KMS-11 (cell line): ENCODE measurements at regions not wholly inside any gene's neighbourhood (a gene's known extent, or its start where the extent isn't known, plus 50 kb on each side); places are given as distances from the start of the nearest gene placed in this dataset.

Source experiments
- H2AFZ ChIP-seq: fragments of 200-600 bp; sonication (generic); 2 replicates; pipeline ENCODE4 v1.6.1; 2016; ENCODE audit warnings: antibody characterized with exemption, mixed run types, low read depth
- H3K27ac ChIP-seq: fragments of 200-600 bp; sonication (generic); 2 replicates; pipeline ENCODE4 v1.6.1; 2016; ENCODE audit warnings: mild to moderate bottlenecking, mixed run types
- H3K27me3 ChIP-seq: fragments of 200-600 bp; sonication (generic); 2 replicates; pipeline ENCODE4 v1.6.1; 2017; ENCODE audit warnings: mild to moderate bottlenecking, low read depth, mixed run types, moderate library complexity; ENCODE audit not compliant: insufficient read depth
- H3K36me3 ChIP-seq: fragments of 200-600 bp; sonication (generic); 2 replicates; pipeline ENCODE4 v1.6.1; 2017; ENCODE audit warnings: mild to moderate bottlenecking, mixed run types; ENCODE audit not compliant: insufficient read depth
- H3K4me1 ChIP-seq: fragments of 200-600 bp; sonication (generic); 2 replicates; pipeline ENCODE4 v1.6.1; 2016; ENCODE audit warnings: mild to moderate bottlenecking, low read depth, mixed run types; ENCODE audit not compliant: poor library complexity, severe bottlenecking
- H3K4me2 ChIP-seq: fragments of 200-600 bp; sonication (generic); 2 replicates; pipeline ENCODE4 v1.7.0; 2016; ENCODE audit warnings: mild to moderate bottlenecking, mixed run types
- H3K4me3 ChIP-seq: fragments of 200-600 bp; sonication (generic); IDR thresholded peaks from 2 replicates; pipeline ENCODE4 v1.6.1; 2017; ENCODE audit warnings: low read depth, low read length, mixed read lengths; ENCODE audit not compliant: insufficient read depth
- H3K79me2 ChIP-seq: fragments of 200-600 bp; sonication (generic); 2 replicates; pipeline ENCODE4 v1.6.1; 2016; ENCODE audit warnings: low read depth, mixed run types; ENCODE audit not compliant: insufficient read depth
- H3K9ac ChIP-seq: fragments of 200-600 bp; sonication (generic); 2 replicates; pipeline ENCODE4 v1.6.1; 2016; ENCODE audit warnings: mild to moderate bottlenecking, mixed run types
- H4K20me1 ChIP-seq: fragments of 200-600 bp; sonication (generic); 2 replicates; pipeline ENCODE4 v1.6.1; 2016; ENCODE audit warnings: mild to moderate bottlenecking, mixed run types; ENCODE audit not compliant: insufficient read depth
- CTCF ChIP-seq: fragments of 200-600 bp; sonication (generic); conservative IDR thresholded peaks from 2 replicates; pipeline ENCODE4 v1.6.1; 2017; ENCODE audit warnings: low read depth, mild to moderate bottlenecking, antibody characterized with exemption, low read length, moderate library complexity, mixed read lengths

GRCh38 chr3:80357761-80358160, 590.0 kb upstream of the ROBO1 start:
- Histone ChIP-seq H4K20me1 (no peaks in the 10 kb centered on the region), H3K4me2 (no peak overlapping the region), H3K27me3 (no peaks in the 10 kb centered on the region), H3K4me3 (no peak overlapping the region), H3K36me3 (no peaks in the 10 kb centered on the region), H3K9ac (no peak overlapping the region), H3K27ac (no peak overlapping the region), H3K79me2 (no peaks in the 10 kb centered on the region), H3K4me1 (no peaks in the 10 kb centered on the region), H2AFZ (no peak overlapping the region)
- no peak for TF ChIP-seq CTCF

- Histone ChIP-seq H3K79me2 (no peaks in the 10 kb centered on the region), H4K20me1 (no peaks in the 10 kb centered on the region), H3K27ac (no peak overlapping the region), H3K4me2 (no peak overlapping the region), H2AFZ (no peak overlapping the region), H3K9ac (no peak overlapping the region), H3K4me3 (no peak overlapping the region), H3K36me3 (no peaks in the 10 kb centered on the region), H3K27me3 (no peaks in the 10 kb centered on the region), H3K4me1 (no peaks in the 10 kb centered on the region)
- TF ChIP-seq CTCF, result no peak
Measured at GRCh38 chr3:80355144-80355543, 587.3 kb upstream of the ROBO1 start.

- Histone ChIP-seq H3K79me2 (no peaks in the 10 kb centered on the region), H3K9ac (no peak overlapping the region), H3K4me1 (no peaks in the 10 kb centered on the region), H3K27ac (no peak overlapping the region), H3K4me2 (no peak overlapping the region), H2AFZ (no peak overlapping the region), H3K27me3 (no peaks in the 10 kb centered on the region), H3K4me3 (no peak overlapping the region), H4K20me1 (no peaks in the 10 kb centered on the region), H3K36me3 (no peaks in the 10 kb centered on the region)
- TF ChIP-seq CTCF, result no peak
Measured at GRCh38 chr3:80351201-80351600, 583.4 kb upstream of the ROBO1 start.

GRCh38 chr3:80350771-80351170, 583.0 kb upstream of the ROBO1 start:
- Histone ChIP-seq H3K27me3 (no peaks in the 10 kb centered on the region), H3K36me3 (no peaks in the 10 kb centered on the region), H4K20me1 (no peaks in the 10 kb centered on the region), H3K9ac (no peak overlapping the region), H3K79me2 (no peaks in the 10 kb centered on the region), H2AFZ (no peak overlapping the region), H3K4me3 (no peak overlapping the region), H3K4me1 (no peaks in the 10 kb centered on the region), H3K27ac (no peak overlapping the region), H3K4me2 (no peak overlapping the region)
- no peak for TF ChIP-seq CTCF

- no peaks in the 10 kb centered on the region for H3K27me3 ChIP-seq
- no peak for TF ChIP-seq CTCF
- no peak overlapping the region for H3K27ac ChIP-seq
- H3K36me3 ChIP-seq, result no peaks in the 10 kb centered on the region
- no peaks in the 10 kb centered on the region for H4K20me1 ChIP-seq
- H3K4me2 ChIP-seq, result no peak overlapping the region
- H3K4me1 ChIP-seq, result no peaks in the 10 kb centered on the region
- H3K79me2 ChIP-seq, result no peaks in the 10 kb centered on the region
- H3K4me3 ChIP-seq, result no peak overlapping the region
- H2AFZ ChIP-seq, result no peak overlapping the region
- no peak overlapping the region for H3K9ac ChIP-seq
Measured at GRCh38 chr3:80338366-80338765, 570.6 kb upstream of the ROBO1 start.
